ENCODE measurements at regions not wholly inside any gene's neighbourhood (a gene's known extent, or its start where the extent isn't known, plus 50 kb on each side); places are given as distances from the start of the nearest gene placed in this dataset.

GRCh38 chr6:117810269-117810668 lies 96.8 kb upstream of the SLC35F1 start:
- no peak for DNase-seq (ENCODE audit: low read depth)
- no peak overlapping the region for H3K4me3 ChIP-seq (ENCODE audit: low read length)
- TF ChIP-seq CTCF (IDR thresholded peaks at IDR 0.05; ENCODE audit: insufficient read depth, low read depth, low read length, missing control alignments), result no peak

- H3K4me3 ChIP-seq (ENCODE audit: low read length), result no peak overlapping the region
- DNase-seq (ENCODE audit: low read depth), result no peak
- no peak for TF ChIP-seq CTCF (IDR thresholded peaks at IDR 0.05; ENCODE audit: insufficient read depth, low read depth, low read length, missing control alignments)
Measured at GRCh38 chr6:117817499-117817898, 89.6 kb upstream of the SLC35F1 start.

GRCh38 chr6:117817992-117818391 lies 89.1 kb upstream of the SLC35F1 start:
- no peak for TF ChIP-seq CTCF (IDR thresholded peaks at IDR 0.05; ENCODE audit: insufficient read depth, low read depth, low read length, missing control alignments)
- H3K4me3 ChIP-seq (ENCODE audit: low read length), result no peak overlapping the region
- DNase-seq (ENCODE audit: low read depth), result no peak

- no peak for DNase-seq (ENCODE audit: low read depth)
- TF ChIP-seq CTCF (IDR thresholded peaks at IDR 0.05; ENCODE audit: insufficient read depth, low read depth, low read length, missing control alignments), result no peak
- no peak overlapping the region for H3K4me3 ChIP-seq (ENCODE audit: low read length)
Measured at GRCh38 chr6:117818449-117818848, 88.6 kb upstream of the SLC35F1 start.

GRCh38 chr6:117829594-117830319 lies 77.3 kb upstream of the SLC35F1 start:
- peak; percentile 57 for TF ChIP-seq CTCF (IDR thresholded peaks at IDR 0.05; ENCODE audit: insufficient read depth, low read depth, low read length, missing control alignments)
- H3K4me3 ChIP-seq (ENCODE audit: low read length), result no peak overlapping the region
- DNase-seq (ENCODE audit: low read depth), result peak; percentile 43

GRCh38 chr6:117837261-117837660 lies 69.8 kb upstream of the SLC35F1 start:
- TF ChIP-seq CTCF (IDR thresholded peaks at IDR 0.05; ENCODE audit: insufficient read depth, low read depth, low read length, missing control alignments), result no peak
- no peak for DNase-seq (ENCODE audit: low read depth)
- no peak overlapping the region for H3K4me3 ChIP-seq (ENCODE audit: low read length)

- DNase-seq (ENCODE audit: low read depth), result peak; percentile 67
- TF ChIP-seq CTCF (IDR thresholded peaks at IDR 0.05; ENCODE audit: insufficient read depth, low read depth, low read length, missing control alignments), result peak; percentile 44
- H3K4me3 ChIP-seq (ENCODE audit: low read length), result no peak overlapping the region
Measured at GRCh38 chr6:117840541-117840983, 66.5 kb upstream of the SLC35F1 start.

Data from epithelial cell of esophagus (primary cell).